ENCODE measurements at regions not wholly inside any gene's neighbourhood (a gene's known extent, or its start where the extent isn't known, plus 50 kb on each side); places are given as distances from the start of the nearest gene placed in this dataset.

DNA sequence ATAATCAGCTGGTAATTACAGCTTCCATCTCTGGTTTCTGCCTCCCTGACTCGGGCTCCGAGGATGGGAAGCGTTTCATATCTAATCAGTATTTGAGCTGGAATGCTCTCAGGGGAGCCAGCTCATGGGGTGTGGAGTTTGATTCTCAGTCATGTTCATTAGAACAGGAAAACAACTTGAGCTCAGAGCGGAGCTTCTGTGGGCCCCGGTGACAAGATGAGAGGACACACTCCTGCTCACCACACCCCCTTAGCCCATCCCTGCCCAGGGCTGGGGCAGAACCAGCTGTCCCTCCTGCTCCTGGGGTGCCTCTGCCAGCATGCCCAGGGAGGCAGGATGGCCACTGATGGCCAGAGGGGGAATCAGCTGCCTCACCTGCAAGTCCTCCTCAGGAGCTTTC, 726.0 kb downstream of the PTPRU start:
- Histone ChIP-seq H3K27ac (ENCODE audit: low read depth in 1 of 2, low read length in 1 of 2) (no peak overlapping the region), H3K9ac (ENCODE audit: insufficient read depth in 1 of 2, low read length in 2 of 2) (no peak overlapping the region), H3K36me3 (ENCODE audit: control insufficient read depth in 4 of 4, insufficient read depth in 4 of 4, low read length in 4 of 4) (no peaks in the 10 kb centered on the region), H3K4me1 (ENCODE audit: control insufficient read depth in 5 of 5, insufficient read depth in 5 of 5, low read length in 5 of 5) (no peaks in the 10 kb centered on the region), H3K27me3 (ENCODE audit: control insufficient read depth in 3 of 3, insufficient read depth in 3 of 3, low read length in 2 of 3) (peaks cover 0 to 2% (median 0%) of the 10 kb centered on the region in 3 donors), H3K9me3 (ENCODE audit: control insufficient read depth in 4 of 4, insufficient read depth in 3 of 4, low read length in 3 of 4) (no peaks in the 10 kb centered on the region), H3K4me3 (no peak overlapping the region)
- no peak for TF ChIP-seq CTCF (IDR thresholded peaks at IDR 0.05; ENCODE audit: control extremely low read depth, extremely low read depth)
- ATAC-seq (ENCODE audit: insufficient read depth, low FRiP score) = no peak
- DNase-seq = no peak
- WGBS, 2 donors = 32 to 64% methylated on average over 5 of the region's 5 CpGs

DNA sequence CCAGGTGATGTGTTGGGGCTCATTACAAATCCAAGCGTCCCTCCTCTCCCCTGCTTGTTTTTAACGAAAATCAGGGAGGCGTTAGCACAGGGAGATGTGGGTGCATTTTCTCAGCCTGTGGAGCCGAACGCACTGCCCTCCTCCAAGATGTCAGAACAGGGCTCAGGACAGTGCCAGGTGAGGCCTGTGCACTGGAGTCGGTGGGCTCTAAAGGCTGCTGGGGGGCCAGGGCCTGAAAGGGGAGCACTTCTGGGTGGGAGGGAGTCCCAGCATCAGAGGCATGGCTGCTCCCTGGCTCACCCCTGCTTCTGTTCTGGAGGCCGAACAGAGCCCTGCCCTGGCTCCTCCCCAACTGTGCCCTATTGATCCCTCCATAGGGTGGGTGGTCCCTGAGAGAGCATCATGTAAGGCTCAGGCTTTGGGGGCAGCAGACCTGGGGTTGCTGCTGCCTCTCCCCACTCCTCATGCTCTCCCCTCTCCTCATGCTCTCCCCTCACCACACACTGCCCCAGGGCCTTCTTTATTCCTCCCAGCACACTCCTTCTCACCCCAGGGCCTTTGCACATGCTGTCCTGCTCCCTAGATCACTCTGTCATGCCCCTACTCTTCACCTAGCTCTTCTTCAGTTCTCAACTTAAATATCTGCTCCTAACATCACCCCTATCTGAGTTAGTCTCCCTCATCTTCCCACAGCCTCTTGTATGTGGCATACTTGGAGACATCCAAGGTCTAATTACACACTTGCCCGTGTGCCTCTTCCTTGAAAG, 725.2 kb downstream of the PTPRU start:
- H3K27ac ChIP-seq (ENCODE audit: low read depth in 1 of 2, low read length in 1 of 2) = no peak overlapping the region
- no peaks in the 10 kb centered on the region for H3K4me1 ChIP-seq (ENCODE audit: control insufficient read depth in 5 of 5, insufficient read depth in 5 of 5, low read length in 5 of 5)
- H3K27me3 ChIP-seq (ENCODE audit: control insufficient read depth in 3 of 3, insufficient read depth in 3 of 3, low read length in 2 of 3) = peaks cover 0 to 2% (median 0%) of the 10 kb centered on the region in 3 donors
- no peak overlapping the region for H3K4me3 ChIP-seq
- no peaks in the 10 kb centered on the region for H3K36me3 ChIP-seq (ENCODE audit: control insufficient read depth in 4 of 4, insufficient read depth in 4 of 4, low read length in 4 of 4)
- H3K9ac ChIP-seq (ENCODE audit: insufficient read depth in 1 of 2, low read length in 2 of 2) = no peak overlapping the region
- peaks cover 0 to 4% (median 0%) of the 10 kb centered on the region in 4 donors for H3K9me3 ChIP-seq (ENCODE audit: control insufficient read depth in 4 of 4, insufficient read depth in 3 of 4, low read length in 3 of 4)
- 72 to 83% methylated on average over 8 of the region's 8 CpGs for WGBS, 2 donors
- ATAC-seq (ENCODE audit: insufficient read depth, low FRiP score) = no peak
- no peak for TF ChIP-seq CTCF (IDR thresholded peaks at IDR 0.05; ENCODE audit: control extremely low read depth, extremely low read depth)
- DNase-seq = no peak

GRCh38 chr1:29960876-29961275, 724.6 kb downstream of the PTPRU start:
- ATAC-seq (ENCODE audit: insufficient read depth, low FRiP score) (no peak), DNase-seq (no peak)
- H3K36me3 ChIP-seq (ENCODE audit: control insufficient read depth in 4 of 4, insufficient read depth in 4 of 4, low read length in 4 of 4) = no peaks in the 10 kb centered on the region
- WGBS, 2 donors = 43 to 49% methylated on average over 10 of the region's 10 CpGs
- no peak overlapping the region for H3K27ac ChIP-seq (ENCODE audit: low read depth in 1 of 2, low read length in 1 of 2)
- H3K4me3 ChIP-seq = no peak overlapping the region
- no peak for TF ChIP-seq CTCF (IDR thresholded peaks at IDR 0.05; ENCODE audit: control extremely low read depth, extremely low read depth)
- H3K9me3 ChIP-seq (ENCODE audit: control insufficient read depth in 4 of 4, insufficient read depth in 3 of 4, low read length in 3 of 4) = peaks cover 0 to 4% (median 0%) of the 10 kb centered on the region in 4 donors
- no peaks in the 10 kb centered on the region for H3K4me1 ChIP-seq (ENCODE audit: control insufficient read depth in 5 of 5, insufficient read depth in 5 of 5, low read length in 5 of 5)
- H3K9ac ChIP-seq (ENCODE audit: insufficient read depth in 1 of 2, low read length in 2 of 2) = no peak overlapping the region
- H3K27me3 ChIP-seq (ENCODE audit: control insufficient read depth in 3 of 3, insufficient read depth in 3 of 3, low read length in 2 of 3) = no peaks in the 10 kb centered on the region
